Heart right ventricle (tissue), 16 donors: ENCODE measurements at regions not wholly inside any gene's neighbourhood (a gene's known extent, or its start where the extent isn't known, plus 50 kb on each side); places are given as distances from the start of the nearest gene placed in this dataset.

ENCODE experiments used
- ATAC-seq, 8 donors: fragments of 200-7000 bp; cut with Tn5 transposase; one replicate each; pipeline ENCODE4 v1.9.1; 2020; ENCODE audit warnings: mild to moderate bottlenecking in 8 of 8, moderate library complexity in 8 of 8, moderate number of reproducible peaks in 1 of 8
- DNase-seq, 2 donors: peaks; one replicate each; pipeline ENCODE4 v3.0.0-alpha.2; 2020
- H3K27ac ChIP-seq, 10 donors: fragments of 200-600 bp; sonication (generic) in 2 of 10; one replicate each; pipeline versions ENCODE4 v1.5.0 to v1.8.0; 2020 to 2022; ENCODE audit warnings: mild to moderate bottlenecking in 3 of 10
- H3K27me3 ChIP-seq, 7 donors: fragments of 200-600 bp; one replicate each; pipeline ENCODE4 v1.8.0; 2021 to 2022; ENCODE audit warnings: mild to moderate bottlenecking in 2 of 7
- H3K36me3 ChIP-seq, 9 donors: fragments of 200-600 bp; sonication (generic) in 1 of 9; one replicate each; pipeline versions ENCODE4 v1.5.0 to v1.8.0; 2020 to 2022; ENCODE audit warnings: mild to moderate bottlenecking in 2 of 9
- H3K4me1 ChIP-seq, 9 donors: fragments of 200-600 bp; sonication (generic) in 1 of 9; one replicate each; pipeline versions ENCODE4 v1.5.0 to v1.8.0; 2020 to 2022; ENCODE audit warnings: mild to moderate bottlenecking in 4 of 9
- H3K4me3 ChIP-seq, 10 donors: fragments of 200-600 bp; sonication (generic) in 2 of 10; one replicate each; pipeline versions ENCODE4 v1.5.0 to v1.8.0; 2020 to 2022; ENCODE audit warnings: mild to moderate bottlenecking in 7 of 10, moderate library complexity in 2 of 10
- H3K9me3 ChIP-seq, 11 donors: fragments of 200-600 bp in 10 of 11; sonication (generic) in 2 of 11; one replicate each; pipeline versions ENCODE4 v1.5.0 to v1.8.0; 2013 to 2022; ENCODE audit warnings: mild to moderate bottlenecking in 2 of 11, control low read depth in 1 of 11, moderate library complexity in 1 of 11
- CTCF ChIP-seq, 9 donors: fragments of 200-600 bp; sonication (generic) in 2 of 9; IDR thresholded peaks; one replicate each; pipeline versions ENCODE4 v1.5.0 to v1.8.0; 2021 to 2022; ENCODE audit warnings: antibody characterized with exemption in 9 of 9, mild to moderate bottlenecking in 5 of 9, moderate library complexity in 1 of 9
- WGBS, 2 donors: extraction: QIAGEN DNeasy Blood & Tissue Kit; methylation state at CpG; one replicate each; pipeline ENCODE4 v1.1.7; 2013; ENCODE audit warnings: inconsistent platforms in 1 of 2; 5-methylcytosine and 5-hydroxymethylcytosine counted together
- intact Hi-C, 10 donors: fragments of 100-400 bp; cut with DNase I; formaldehyde crosslinking; loops; one replicate each; pipeline versions ENCODE4 v1.11.1 to v1.14.2; 2022
- donor health status: Arrhythmogenic right ventricular cardiomyopathy.
- donor health status: ischemic (EF 13 %, LVEDD 7.1; RV severe dilation, severe dysfunction).
- donor health status: healthy with polysubstance abuse.
- donor health status: DM: no; HTN: yes; CAD: no.
- donor health status: DM: no; HTN: no; CAD: no.
- donor health status: ischemic (EF 25% LVEDD 6.9; RV normal size, moderate dysfunction).
- donor health status: ischemic (EF 25% LVEDD 5.7; RV mildly dilated, moderate dysfunction).
- donor health status: healthy.
- donor health status: DM: yes; HTN: yes; CAD: no.
- donor health status: Ischemic cardiomyopathy.
- donor health status: ischemic (EF 35%, LVEDD 5.7; RV mildly dilated, moderate dysfunction).
- donor health status: nonischemic (EF 11% LVEDD 7.7; RV severe dilation, severe dysfunction).
- donor health status: DM: yes; HTN: yes; CAD: no.
- donor health status: PGD.
- donor health status: ischemic (EF 29% LVEDD 5.4; RV normal size, mild dysfunction).
- donor health status: nonischemic (EF 23%, LVEDD 6.1; RV moderate dilation, normal function).

GRCh38 chr4:158420782-158421181 lies 100.9 kb upstream of the RXFP1 start:
- Histone ChIP-seq H3K4me3 (no peak overlapping the region), H3K27me3 (no peaks in the 10 kb centered on the region), H3K36me3 (no peaks in the 10 kb centered on the region), H3K9me3 (no peaks in the 10 kb centered on the region), H3K4me1 (no peaks in the 10 kb centered on the region), H3K27ac (no peak overlapping the region)
- WGBS, 2 donors: 43 to 59% methylated on average over 2 of the region's 2 CpGs
- ATAC-seq (no peak), DNase-seq (no peak)
- no peak for TF ChIP-seq CTCF (IDR thresholded peaks at IDR 0.05)
- intact Hi-C loops: no loop called here

GRCh38 chr4:158422546-158422945 lies 99.1 kb upstream of the RXFP1 start:
- no peaks in the 10 kb centered on the region for H3K27me3 ChIP-seq
- intact Hi-C loops: no loop called here
- H3K36me3 ChIP-seq: no peaks in the 10 kb centered on the region
- DNase-seq (no peak), ATAC-seq (no peak)
- no peak overlapping the region for H3K4me3 ChIP-seq
- 22 to 36% methylated on average over 1 of the region's 1 CpG for WGBS, 2 donors
- TF ChIP-seq CTCF (IDR thresholded peaks at IDR 0.05): no peak
- no peaks in the 10 kb centered on the region for H3K9me3 ChIP-seq
- no peak overlapping the region for H3K27ac ChIP-seq
- no peaks in the 10 kb centered on the region for H3K4me1 ChIP-seq

- H3K36me3 ChIP-seq: no peaks in the 10 kb centered on the region
- H3K27me3 ChIP-seq: peaks cover 0 to 4% (median 0%) of the 10 kb centered on the region in 7 donors
- intact Hi-C loops: no loop called here
- H3K27ac ChIP-seq: no peak overlapping the region
- H3K4me1 ChIP-seq: no peaks in the 10 kb centered on the region
- DNase-seq (no peak), ATAC-seq (no peak)
- no peak for TF ChIP-seq CTCF (IDR thresholded peaks at IDR 0.05)
- H3K9me3 ChIP-seq: peaks cover 0 to 8% (median 0%) of the 10 kb centered on the region in 11 donors
- no peak overlapping the region for H3K4me3 ChIP-seq
Observed at GRCh38 chr4:158428242-158428641, 93.4 kb upstream of the RXFP1 start.

- no peak for DNase-seq
- no peaks in the 10 kb centered on the region for H3K36me3 ChIP-seq
- intact Hi-C loops: no loop called here
- H3K27me3 ChIP-seq: no peaks in the 10 kb centered on the region
- no peak for TF ChIP-seq CTCF (IDR thresholded peaks at IDR 0.05)
- H3K9me3 ChIP-seq: peaks cover 0 to 9% (median 0%) of the 10 kb centered on the region in 11 donors
- no peak overlapping the region for H3K4me3 ChIP-seq
- no peaks in the 10 kb centered on the region for H3K4me1 ChIP-seq
- H3K27ac ChIP-seq: no peak overlapping the region
- no peak for ATAC-seq
Observed at GRCh38 chr4:158442736-158443135, 78.9 kb upstream of the RXFP1 start.

- no peak for ATAC-seq
Observed at GRCh38 chr4:158443731-158444130, 78.0 kb upstream of the RXFP1 start.

More at GRCh38 chr4:158443731-158444130, 78.0 kb upstream of the RXFP1 start:
- 62 to 68% methylated on average over 1 of the region's 1 CpG for WGBS, 2 donors
- Histone ChIP-seq H3K36me3 (no peaks in the 10 kb centered on the region), H3K4me1 (no peaks in the 10 kb centered on the region), H3K27me3 (no peaks in the 10 kb centered on the region), H3K27ac (no peak overlapping the region), H3K4me3 (no peak overlapping the region), H3K9me3 (peaks cover 0 to 9% (median 0%) of the 10 kb centered on the region in 11 donors)
- DNase-seq: no peak
- intact Hi-C loops: no loop called here
- TF ChIP-seq CTCF (IDR thresholded peaks at IDR 0.05): no peak
